ENCODE measurements at regions not wholly inside any gene's neighbourhood (a gene's known extent, or its start where the extent isn't known, plus 50 kb on each side); places are given as distances from the start of the nearest gene placed in this dataset.
A peak's percentile ranks its signal among the peaks of the same experiment; 100 is the strongest.

GRCh38 chr13:74891610-74892009, 590.4 kb downstream of the TBC1D4 start:
- no peak for TF ChIP-seq ZBTB7A (IDR thresholded peaks at IDR 0.05; ENCODE audit: low read depth)
- no peak for TF ChIP-seq TAF1 (IDR thresholded peaks at IDR 0.05; ENCODE audit: low read depth)
- TF ChIP-seq MAX (IDR thresholded peaks at IDR 0.05): no peak
- TF ChIP-seq CEBPB (IDR thresholded peaks at IDR 0.05): no peak
- no peak for TF ChIP-seq FOXM1 (IDR thresholded peaks at IDR 0.05; ENCODE audit: borderline replicate concordance, low read depth)
- no peak for TF ChIP-seq TEAD4 (IDR thresholded peaks at IDR 0.05)

DNA sequence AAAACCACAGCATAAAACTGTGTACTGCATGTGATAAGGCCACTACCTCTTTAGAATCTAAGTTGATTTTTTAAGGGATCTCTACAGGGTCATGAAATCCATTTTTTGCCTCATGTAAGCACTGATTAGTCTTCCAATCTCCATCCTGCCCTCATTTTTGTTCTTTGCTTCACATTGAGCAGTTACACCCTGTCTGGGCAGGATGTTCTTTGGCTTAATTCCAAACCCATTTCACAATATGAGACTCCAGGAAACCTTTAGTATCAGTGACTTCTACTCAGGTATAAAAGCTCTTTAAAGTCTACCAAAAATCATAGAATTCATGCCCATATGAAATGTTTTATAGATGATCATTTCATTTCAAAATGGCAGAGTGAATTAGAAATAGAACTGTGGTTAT, 592.6 kb downstream of the TBC1D4 start:
- TF ChIP-seq MAX (IDR thresholded peaks at IDR 0.05) (no peak), RAD21 (IDR thresholded peaks at IDR 0.05; ENCODE audit: low read depth) (no peak), CREB1 (IDR thresholded peaks at IDR 0.05; ENCODE audit: low read depth) (no peak), YY1 (IDR thresholded peaks at IDR 0.05; ENCODE audit: low read depth) (no peak), TEAD4 (IDR thresholded peaks at IDR 0.05) (no peak), EP300 (IDR thresholded peaks at IDR 0.05; ENCODE audit: borderline replicate concordance) (no peak), TCF12 (IDR thresholded peaks at IDR 0.05; ENCODE audit: low read depth) (no peak), FOXM1 (IDR thresholded peaks at IDR 0.05; ENCODE audit: borderline replicate concordance, low read depth) (no peak), TAF1 (IDR thresholded peaks at IDR 0.05; ENCODE audit: low read depth) (no peak), NFIC (IDR thresholded peaks at IDR 0.05) (no peak), EGR1 (IDR thresholded peaks at IDR 0.05) (no peak), ZBTB7A (IDR thresholded peaks at IDR 0.05; ENCODE audit: low read depth) (no peak), CEBPB (IDR thresholded peaks at IDR 0.05) (no peak)
- TF ChIP-seq, protein P1, sequence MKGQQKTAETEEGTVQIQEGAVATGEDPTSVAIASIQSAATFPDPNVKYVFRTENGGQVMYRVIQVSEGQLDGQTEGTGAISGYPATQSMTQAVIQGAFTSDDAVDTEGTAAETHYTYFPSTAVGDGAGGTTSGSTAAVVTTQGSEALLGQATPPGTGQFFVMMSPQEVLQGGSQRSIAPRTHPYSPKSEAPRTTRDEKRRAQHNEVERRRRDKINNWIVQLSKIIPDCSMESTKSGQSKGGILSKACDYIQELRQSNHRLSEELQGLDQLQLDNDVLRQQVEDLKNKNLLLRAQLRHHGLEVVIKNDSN (IDR thresholded peaks at IDR 0.05): no peak
- TF ChIP-seq, protein P2, sequence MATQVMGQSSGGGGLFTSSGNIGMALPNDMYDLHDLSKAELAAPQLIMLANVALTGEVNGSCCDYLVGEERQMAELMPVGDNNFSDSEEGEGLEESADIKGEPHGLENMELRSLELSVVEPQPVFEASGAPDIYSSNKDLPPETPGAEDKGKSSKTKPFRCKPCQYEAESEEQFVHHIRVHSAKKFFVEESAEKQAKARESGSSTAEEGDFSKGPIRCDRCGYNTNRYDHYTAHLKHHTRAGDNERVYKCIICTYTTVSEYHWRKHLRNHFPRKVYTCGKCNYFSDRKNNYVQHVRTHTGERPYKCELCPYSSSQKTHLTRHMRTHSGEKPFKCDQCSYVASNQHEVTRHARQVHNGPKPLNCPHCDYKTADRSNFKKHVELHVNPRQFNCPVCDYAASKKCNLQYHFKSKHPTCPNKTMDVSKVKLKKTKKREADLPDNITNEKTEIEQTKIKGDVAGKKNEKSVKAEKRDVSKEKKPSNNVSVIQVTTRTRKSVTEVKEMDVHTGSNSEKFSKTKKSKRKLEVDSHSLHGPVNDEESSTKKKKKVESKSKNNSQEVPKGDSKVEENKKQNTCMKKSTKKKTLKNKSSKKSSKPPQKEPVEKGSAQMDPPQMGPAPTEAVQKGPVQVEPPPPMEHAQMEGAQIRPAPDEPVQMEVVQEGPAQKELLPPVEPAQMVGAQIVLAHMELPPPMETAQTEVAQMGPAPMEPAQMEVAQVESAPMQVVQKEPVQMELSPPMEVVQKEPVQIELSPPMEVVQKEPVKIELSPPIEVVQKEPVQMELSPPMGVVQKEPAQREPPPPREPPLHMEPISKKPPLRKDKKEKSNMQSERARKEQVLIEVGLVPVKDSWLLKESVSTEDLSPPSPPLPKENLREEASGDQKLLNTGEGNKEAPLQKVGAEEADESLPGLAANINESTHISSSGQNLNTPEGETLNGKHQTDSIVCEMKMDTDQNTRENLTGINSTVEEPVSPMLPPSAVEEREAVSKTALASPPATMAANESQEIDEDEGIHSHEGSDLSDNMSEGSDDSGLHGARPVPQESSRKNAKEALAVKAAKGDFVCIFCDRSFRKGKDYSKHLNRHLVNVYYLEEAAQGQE (IDR thresholded peaks at IDR 0.05; ENCODE audit: low read depth): no peak

DNA sequence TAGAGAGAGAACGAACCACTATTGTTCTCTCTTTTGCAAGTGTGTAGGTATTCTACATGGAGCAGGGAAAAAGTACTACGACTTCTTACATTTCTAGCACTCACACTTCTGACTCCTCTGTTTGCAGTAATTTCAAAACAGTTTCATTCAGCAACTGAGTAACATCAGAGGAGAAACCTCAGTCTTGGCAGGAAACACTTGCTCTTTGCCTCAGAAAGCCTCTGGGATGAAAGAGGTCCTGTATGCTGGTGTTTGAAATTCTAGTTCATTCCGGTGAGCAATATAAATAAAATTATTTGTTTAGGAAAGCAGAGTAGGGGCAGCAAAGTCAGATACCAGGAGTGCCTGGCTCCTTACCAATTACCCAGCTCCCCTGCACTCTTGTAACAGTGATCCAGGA, 595.5 kb downstream of the TBC1D4 start:
- TF ChIP-seq TCF12 (IDR thresholded peaks at IDR 0.05; ENCODE audit: low read depth) (no peak), FOXM1 (IDR thresholded peaks at IDR 0.05; ENCODE audit: borderline replicate concordance, low read depth) (no peak), EP300 (IDR thresholded peaks at IDR 0.05; ENCODE audit: borderline replicate concordance) (no peak), TAF1 (IDR thresholded peaks at IDR 0.05; ENCODE audit: low read depth) (no peak), CEBPB (IDR thresholded peaks at IDR 0.05) (no peak), NFIC (IDR thresholded peaks at IDR 0.05) (no peak), ZBTB7A (IDR thresholded peaks at IDR 0.05; ENCODE audit: low read depth) (no peak), CREB1 (IDR thresholded peaks at IDR 0.05; ENCODE audit: low read depth) (no peak), EGR1 (IDR thresholded peaks at IDR 0.05) (no peak)

GRCh38 chr13:74883834-74884233, 598.1 kb downstream of the TBC1D4 start:
- TF ChIP-seq CEBPB (IDR thresholded peaks at IDR 0.05) (no peak), RAD21 (IDR thresholded peaks at IDR 0.05; ENCODE audit: low read depth) (0 out of 2 replicates have a peak, but pooled peaks have one; percentile 7)

DNA sequence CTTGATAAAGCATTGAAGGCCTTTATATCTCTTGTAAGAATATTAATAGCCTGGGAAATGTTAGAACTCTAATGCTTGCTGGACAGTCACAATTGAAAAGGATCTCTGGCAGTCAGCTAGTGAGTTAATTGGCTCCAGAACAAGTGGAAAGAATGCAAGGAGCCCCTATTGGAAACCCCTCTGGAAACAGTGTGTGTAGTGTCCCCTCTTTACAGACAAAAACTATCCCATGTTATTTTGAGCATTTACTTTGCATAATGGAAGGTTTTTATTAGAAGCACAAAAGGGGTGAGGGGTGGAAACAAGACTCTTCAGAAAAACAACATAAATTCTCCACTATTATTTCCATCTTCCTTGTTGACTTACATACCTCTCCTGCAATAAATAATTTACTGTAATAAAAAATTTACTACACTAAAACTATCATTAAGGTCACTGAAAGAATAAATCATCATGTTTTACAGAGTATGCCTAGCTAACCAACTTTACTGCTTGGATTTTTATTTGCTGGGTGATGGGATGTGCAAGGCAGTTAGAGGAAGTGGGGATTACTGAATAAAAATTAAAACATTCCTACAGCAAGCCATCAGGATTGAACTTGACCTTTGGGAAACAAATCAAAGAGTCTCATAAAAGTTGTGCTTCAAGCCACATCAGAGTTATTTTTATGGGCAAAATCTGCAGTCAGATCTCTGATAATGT, 610.4 kb downstream of the TBC1D4 start:
- TF ChIP-seq NFIC (IDR thresholded peaks at IDR 0.05) (no peak), MAX (IDR thresholded peaks at IDR 0.05) (no peak), TAF1 (IDR thresholded peaks at IDR 0.05; ENCODE audit: low read depth) (no peak), EP300 (IDR thresholded peaks at IDR 0.05; ENCODE audit: borderline replicate concordance) (no peak)
- TF ChIP-seq, protein P2 (IDR thresholded peaks at IDR 0.05; ENCODE audit: low read depth): no peak
- TF ChIP-seq, protein P1 (IDR thresholded peaks at IDR 0.05): no peak

DNA sequence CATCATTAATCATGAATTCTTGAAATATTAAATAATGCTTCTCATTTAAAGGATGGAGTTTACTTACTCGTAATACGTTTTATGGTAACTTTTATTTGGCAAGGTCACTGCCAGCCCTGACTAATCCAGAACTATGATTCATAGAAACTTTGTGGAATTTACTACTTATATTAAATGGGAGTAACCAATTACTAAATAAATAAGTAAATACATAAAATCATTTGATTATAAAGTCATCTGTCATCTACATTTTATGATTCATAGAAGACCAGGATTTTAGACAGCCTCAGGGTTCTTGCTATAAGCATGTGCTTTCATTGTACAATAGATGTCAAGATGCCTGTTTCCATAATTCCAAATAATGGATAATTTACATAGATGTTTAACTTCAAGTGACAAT, 611.1 kb downstream of the TBC1D4 start:
- TF ChIP-seq NFIC (IDR thresholded peaks at IDR 0.05): no peak
- TF ChIP-seq TCF12 (IDR thresholded peaks at IDR 0.05; ENCODE audit: low read depth): no peak
- no peak for TF ChIP-seq RAD21 (IDR thresholded peaks at IDR 0.05; ENCODE audit: low read depth)
- no peak for TF ChIP-seq YY1 (IDR thresholded peaks at IDR 0.05; ENCODE audit: low read depth)
- TF ChIP-seq EGR1 (IDR thresholded peaks at IDR 0.05): no peak
- TF ChIP-seq CREB1 (IDR thresholded peaks at IDR 0.05; ENCODE audit: low read depth): no peak
- no peak for TF ChIP-seq TAF1 (IDR thresholded peaks at IDR 0.05; ENCODE audit: low read depth)
- no peak for TF ChIP-seq CEBPB (IDR thresholded peaks at IDR 0.05)
- no peak for TF ChIP-seq FOXM1 (IDR thresholded peaks at IDR 0.05; ENCODE audit: borderline replicate concordance, low read depth)
- TF ChIP-seq MAX (IDR thresholded peaks at IDR 0.05): no peak
- no peak for TF ChIP-seq TEAD4 (IDR thresholded peaks at IDR 0.05)
- TF ChIP-seq ZBTB7A (IDR thresholded peaks at IDR 0.05; ENCODE audit: low read depth): no peak
- no peak for TF ChIP-seq EP300 (IDR thresholded peaks at IDR 0.05; ENCODE audit: borderline replicate concordance)
- TF ChIP-seq, protein P1 (IDR thresholded peaks at IDR 0.05): no peak
- TF ChIP-seq, protein P2 (IDR thresholded peaks at IDR 0.05; ENCODE audit: low read depth): no peak

Data from Ishikawa (cell line).